Effector memory CD4-positive, alpha-beta T cell (primary cell): ENCODE measurements at regions not wholly inside any gene's neighbourhood (a gene's known extent, or its start where the extent isn't known, plus 50 kb on each side); places are given as distances from the start of the nearest gene placed in this dataset.

ENCODE experiments used
- DNase-seq, 3 donors: peaks; one replicate each; pipeline ENCODE4 v3.0.0-alpha.2; 2020
- H3K27ac ChIP-seq: 2 replicates; pipeline ENCODE4 v1.7.0; 2013; ENCODE audit warnings: mild to moderate bottlenecking, low read length, moderate library complexity; ENCODE audit not compliant: insufficient read depth, poor library complexity, severe bottlenecking
- H3K27me3 ChIP-seq: replicated peaks from 2 replicates; pipeline ENCODE4 v1.7.0; 2013; ENCODE audit warnings: mild to moderate bottlenecking, low read length; ENCODE audit not compliant: insufficient read depth, control insufficient read depth, poor library complexity, severe bottlenecking
- H3K36me3 ChIP-seq: 2 replicates; pipeline ENCODE4 v1.7.0; 2013; ENCODE audit warnings: mild to moderate bottlenecking, low read length, moderate library complexity; ENCODE audit not compliant: control insufficient read depth, insufficient read depth
- H3K4me1 ChIP-seq: 2 replicates; pipeline ENCODE4 v1.7.0; 2013; ENCODE audit warnings: low read length, mild to moderate bottlenecking; ENCODE audit not compliant: control insufficient read depth, insufficient read depth, poor library complexity, severe bottlenecking
- H3K4me3 ChIP-seq: 2 replicates; pipeline ENCODE4 v1.7.0; 2013; ENCODE audit warnings: low read length, low read depth, mild to moderate bottlenecking; ENCODE audit not compliant: insufficient read depth, poor library complexity, severe bottlenecking
- H3K9me3 ChIP-seq: 2 replicates; pipeline ENCODE4 v1.7.0; 2013; ENCODE audit warnings: mild to moderate bottlenecking, low read length, moderate library complexity; ENCODE audit not compliant: control insufficient read depth

DNA sequence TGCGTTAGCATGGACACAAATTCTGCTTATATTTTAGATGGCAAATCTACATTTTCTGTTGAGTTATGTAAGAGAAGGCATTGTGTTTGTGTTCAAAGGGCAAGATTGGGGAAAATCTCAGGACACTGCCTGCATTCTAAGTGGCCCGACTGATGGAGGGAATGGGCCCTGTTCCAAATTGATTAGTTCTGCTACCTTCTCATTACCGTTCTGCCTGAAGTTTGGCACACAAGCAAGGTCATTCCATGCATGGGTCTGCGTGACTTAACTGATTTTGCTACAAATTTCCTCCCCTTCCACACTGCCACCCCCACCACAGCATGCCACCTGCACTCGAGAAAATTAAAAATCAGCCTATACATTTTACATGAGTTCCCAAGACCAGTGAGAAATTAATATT is 409.9 kb downstream of the BRINP1 start:
- no peaks in the 10 kb centered on the region for H3K27me3 ChIP-seq
- no peak overlapping the region for H3K27ac ChIP-seq
- no peaks in the 10 kb centered on the region for H3K36me3 ChIP-seq
- no peak for DNase-seq
- H3K4me3 ChIP-seq: no peak overlapping the region
- H3K9me3 ChIP-seq: no peaks in the 10 kb centered on the region
- H3K4me1 ChIP-seq: no peaks in the 10 kb centered on the region

DNA sequence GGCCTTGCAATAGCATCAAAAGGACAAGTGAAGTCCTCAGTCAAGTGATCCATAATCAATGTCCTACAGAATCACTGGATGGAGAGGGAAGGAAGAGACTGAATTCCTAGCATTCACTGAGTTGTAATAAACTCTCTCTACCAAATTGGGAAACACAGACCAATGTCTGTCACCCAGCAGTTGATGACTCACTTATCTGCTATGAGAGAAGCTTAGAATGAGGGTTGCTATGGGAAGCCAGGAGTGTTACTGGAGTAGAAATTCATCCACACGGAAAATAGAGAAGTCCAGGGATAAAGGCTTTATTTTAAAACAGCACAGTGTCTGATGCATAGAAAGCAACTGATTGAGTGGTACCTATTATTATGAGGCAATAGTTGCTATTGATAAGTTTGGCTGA is 407.4 kb downstream of the BRINP1 start:
- no peak for DNase-seq
- H3K27me3 ChIP-seq: no peaks in the 10 kb centered on the region
- no peaks in the 10 kb centered on the region for H3K36me3 ChIP-seq
- no peaks in the 10 kb centered on the region for H3K9me3 ChIP-seq
- no peak overlapping the region for H3K4me3 ChIP-seq
- no peaks in the 10 kb centered on the region for H3K4me1 ChIP-seq
- no peak overlapping the region for H3K27ac ChIP-seq

DNA sequence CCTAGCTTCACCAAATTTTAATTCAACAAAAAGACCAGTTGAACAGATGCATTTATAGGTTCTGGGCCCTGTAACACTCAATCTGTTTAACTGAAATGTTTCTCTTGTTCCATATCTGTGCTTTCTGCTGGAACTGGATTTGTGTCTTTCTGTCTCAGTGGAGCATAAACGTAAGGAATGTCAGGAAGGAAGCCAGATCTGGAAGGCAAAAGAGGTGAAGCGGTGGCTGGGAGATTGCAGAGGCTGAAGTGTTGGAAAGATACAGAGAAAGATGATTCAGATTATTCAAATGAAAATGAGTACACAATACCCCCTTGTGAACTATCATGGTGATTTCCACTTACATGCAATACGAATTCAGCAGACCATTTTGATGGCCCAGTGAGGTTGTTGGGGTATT is 406.8 kb downstream of the BRINP1 start:
- H3K4me1 ChIP-seq: no peaks in the 10 kb centered on the region
- H3K27me3 ChIP-seq: no peaks in the 10 kb centered on the region
- no peaks in the 10 kb centered on the region for H3K9me3 ChIP-seq
- H3K36me3 ChIP-seq: no peaks in the 10 kb centered on the region
- H3K27ac ChIP-seq: no peak overlapping the region
- no peak for DNase-seq
- no peak overlapping the region for H3K4me3 ChIP-seq

DNA sequence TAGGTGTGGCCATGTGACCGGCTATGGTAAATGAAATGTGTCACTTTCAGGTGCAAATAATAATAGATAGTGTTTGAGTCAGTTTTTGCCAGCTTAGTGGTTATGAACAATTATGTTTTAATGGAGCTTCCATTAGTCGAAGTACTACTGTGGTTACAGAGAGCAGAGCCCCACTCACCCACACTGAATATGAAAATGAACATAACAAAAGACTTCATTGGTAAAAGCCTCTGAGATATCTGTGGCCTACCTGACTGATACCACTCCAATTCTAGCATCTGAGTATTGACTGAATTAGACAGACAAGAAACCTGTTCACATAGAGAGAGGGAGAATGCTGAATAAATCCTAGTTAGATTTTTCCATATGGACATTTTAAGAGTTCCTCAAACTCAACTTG is 405.6 kb downstream of the BRINP1 start:
- Histone ChIP-seq H3K27me3 (no peaks in the 10 kb centered on the region), H3K36me3 (no peaks in the 10 kb centered on the region), H3K4me1 (no peaks in the 10 kb centered on the region), H3K4me3 (no peak overlapping the region), H3K9me3 (no peaks in the 10 kb centered on the region), H3K27ac (no peak overlapping the region)
- no peak for DNase-seq

DNA sequence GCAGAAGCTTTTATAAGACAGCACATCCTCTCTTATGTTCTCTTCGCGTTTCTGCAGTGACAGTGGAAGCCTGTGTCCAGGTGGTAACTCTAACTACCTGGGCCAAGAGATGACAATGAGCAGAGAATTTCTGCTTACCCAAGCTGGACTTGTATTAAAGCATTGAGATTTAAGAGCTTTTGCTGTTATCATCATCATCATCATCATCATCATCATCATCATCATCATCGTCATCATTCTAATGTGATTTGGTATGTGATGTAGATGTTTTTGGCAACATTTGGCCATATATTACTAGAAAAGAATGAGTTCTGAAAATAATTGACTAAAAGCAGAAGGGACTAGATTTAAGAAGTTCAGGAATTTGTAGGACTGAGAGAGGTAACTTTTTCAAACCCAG is 401.3 kb downstream of the BRINP1 start:
- no peaks in the 10 kb centered on the region for H3K9me3 ChIP-seq
- no peak overlapping the region for H3K4me3 ChIP-seq
- H3K27me3 ChIP-seq: no peaks in the 10 kb centered on the region
- H3K27ac ChIP-seq: no peak overlapping the region
- H3K4me1 ChIP-seq: no peaks in the 10 kb centered on the region
- no peaks in the 10 kb centered on the region for H3K36me3 ChIP-seq
- no peak for DNase-seq

DNA sequence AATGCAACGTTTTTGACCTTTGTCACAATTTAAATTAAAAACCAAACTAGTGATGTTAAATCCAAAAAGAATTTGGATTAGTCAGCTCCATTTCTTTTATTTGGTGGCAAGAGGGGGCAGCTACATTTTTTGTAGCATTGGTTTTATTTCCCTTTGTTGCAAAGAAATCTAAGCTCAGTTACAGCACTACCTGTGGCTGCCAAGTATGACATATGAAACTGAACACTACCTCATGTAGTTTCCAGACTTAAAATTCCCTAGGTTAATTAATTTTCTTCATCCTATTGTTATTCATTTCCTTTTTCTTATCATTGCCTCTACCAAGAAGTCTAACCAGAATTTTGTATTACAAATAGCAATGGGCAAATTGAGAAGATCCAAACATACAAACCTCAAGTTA is 393.5 kb downstream of the BRINP1 start:
- H3K4me3 ChIP-seq: no peak overlapping the region
- no peak for DNase-seq

DNA sequence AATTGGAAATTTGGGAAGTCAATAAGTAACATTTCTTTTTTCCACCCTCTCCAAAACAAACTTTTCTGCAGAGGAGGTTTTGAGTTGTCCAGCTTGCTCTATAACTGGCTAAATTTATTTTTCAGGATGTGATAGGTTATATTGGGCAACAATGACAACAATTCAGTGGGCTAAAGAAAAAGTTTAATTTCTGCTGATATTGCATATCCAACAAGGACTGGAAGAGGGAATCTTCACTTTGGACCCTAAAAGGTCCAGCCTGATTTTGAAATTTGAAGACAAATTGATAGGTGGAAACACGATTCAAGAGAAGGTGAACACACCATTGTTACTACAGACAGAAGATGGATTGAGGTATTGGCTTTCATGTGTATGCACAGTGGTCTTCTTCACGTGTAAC is 393.1 kb downstream of the BRINP1 start:
- Histone ChIP-seq H3K9me3 (no peaks in the 10 kb centered on the region), H3K4me3 (no peak overlapping the region), H3K27ac (no peak overlapping the region), H3K27me3 (no peaks in the 10 kb centered on the region), H3K36me3 (no peaks in the 10 kb centered on the region), H3K4me1 (no peaks in the 10 kb centered on the region)
- DNase-seq: no peak

More for the DNA sequence above, 393.5 kb downstream of the BRINP1 start:
- H3K27me3 ChIP-seq: no peaks in the 10 kb centered on the region
- no peaks in the 10 kb centered on the region for H3K4me1 ChIP-seq
- H3K36me3 ChIP-seq: no peaks in the 10 kb centered on the region
- no peak overlapping the region for H3K27ac ChIP-seq
- no peaks in the 10 kb centered on the region for H3K9me3 ChIP-seq

DNA sequence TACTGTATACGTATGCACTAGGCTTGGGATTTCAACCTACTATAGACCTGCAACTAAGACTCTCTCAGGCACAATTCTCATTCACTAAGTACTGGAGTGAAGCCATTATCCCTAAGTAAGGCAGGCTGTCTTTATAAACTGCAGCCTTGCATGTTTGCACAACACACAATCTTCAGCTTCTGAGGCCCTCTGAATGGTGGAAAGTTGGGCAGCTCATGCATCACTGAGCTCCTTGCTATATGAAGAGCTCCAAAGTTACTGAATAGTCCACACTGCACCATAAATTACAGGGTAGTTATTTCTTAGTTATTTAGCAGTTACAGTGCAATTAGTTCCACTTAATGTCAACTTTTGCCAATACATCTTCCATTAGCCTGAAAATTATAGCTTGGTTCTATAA is 384.6 kb downstream of the BRINP1 start:
- Histone ChIP-seq H3K4me1 (no peaks in the 10 kb centered on the region), H3K36me3 (no peaks in the 10 kb centered on the region), H3K27ac (no peak overlapping the region), H3K9me3 (no peaks in the 10 kb centered on the region), H3K4me3 (no peak overlapping the region), H3K27me3 (no peaks in the 10 kb centered on the region)
- no peak for DNase-seq

DNA sequence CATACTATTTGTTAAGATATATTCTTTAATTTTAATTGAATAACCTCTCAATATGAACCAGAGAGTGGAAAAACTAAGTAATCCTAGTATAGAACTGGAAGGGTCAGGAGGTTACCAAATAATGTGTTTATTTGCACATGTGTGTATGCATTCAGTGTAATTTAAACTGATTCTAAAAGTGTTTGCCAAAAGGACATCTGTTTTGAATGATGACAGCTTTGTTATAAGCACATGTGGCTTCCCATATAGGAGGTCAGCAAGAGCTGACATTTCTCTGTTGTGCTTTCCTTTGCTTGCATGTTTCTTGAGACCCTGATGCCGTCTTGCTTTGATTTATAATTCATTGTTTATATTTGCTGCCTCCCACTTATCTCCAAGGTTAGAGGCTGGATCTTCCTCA is 383.4 kb downstream of the BRINP1 start:
- Histone ChIP-seq H3K4me3 (no peak overlapping the region), H3K27me3 (no peaks in the 10 kb centered on the region), H3K9me3 (no peaks in the 10 kb centered on the region), H3K27ac (no peak overlapping the region), H3K4me1 (no peaks in the 10 kb centered on the region), H3K36me3 (no peaks in the 10 kb centered on the region)
- DNase-seq: no peak

DNA sequence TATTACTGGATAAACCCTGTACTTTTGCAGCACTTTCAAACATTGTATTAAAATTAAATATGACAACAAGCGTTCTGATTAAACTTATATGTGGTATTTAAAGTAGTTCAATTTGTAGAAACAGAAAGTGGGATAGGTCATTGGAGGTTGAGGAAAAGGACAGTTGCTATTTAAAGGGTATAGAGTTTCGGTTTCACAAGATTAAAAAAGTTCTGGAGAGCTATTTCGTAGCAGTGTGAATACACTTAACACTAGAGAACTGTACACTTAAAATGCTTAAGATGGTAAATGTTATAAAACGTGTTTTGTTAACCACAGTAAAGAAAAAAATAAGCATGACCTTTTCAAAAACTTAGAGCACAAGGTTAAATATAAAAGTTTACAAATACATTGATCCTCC is 382.1 kb downstream of the BRINP1 start:
- Histone ChIP-seq H3K27me3 (no peaks in the 10 kb centered on the region), H3K36me3 (no peaks in the 10 kb centered on the region), H3K9me3 (no peaks in the 10 kb centered on the region), H3K27ac (no peak overlapping the region), H3K4me3 (no peak overlapping the region), H3K4me1 (no peaks in the 10 kb centered on the region)
- DNase-seq: no peak

DNA sequence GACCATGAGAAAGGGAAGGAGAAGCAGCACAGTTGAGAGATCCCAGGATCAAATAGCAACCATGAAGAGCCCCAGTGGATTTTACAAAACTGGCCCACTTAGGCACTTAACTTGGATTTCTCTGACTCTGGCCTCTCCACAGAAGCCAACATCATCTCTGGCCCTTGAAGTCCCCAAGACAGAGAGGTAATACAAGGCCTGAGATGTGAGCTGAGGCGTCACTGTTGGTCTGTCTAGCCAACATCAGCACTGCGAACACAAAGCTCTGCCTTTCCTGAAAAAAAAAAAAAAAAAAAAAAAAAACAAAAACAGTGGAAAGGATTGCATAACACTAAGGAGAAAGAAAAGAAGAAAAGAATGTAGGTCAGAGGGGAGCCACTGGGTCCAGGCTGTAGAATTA is 378.3 kb downstream of the BRINP1 start:
- Histone ChIP-seq H3K9me3 (no peaks in the 10 kb centered on the region), H3K27ac (no peak overlapping the region), H3K4me3 (no peak overlapping the region), H3K4me1 (no peaks in the 10 kb centered on the region), H3K36me3 (no peaks in the 10 kb centered on the region), H3K27me3 (no peaks in the 10 kb centered on the region)
- DNase-seq: no peak
